OCI-LY1 (cell line): ENCODE measurements at regions not wholly inside any gene's neighbourhood (a gene's known extent, or its start where the extent isn't known, plus 50 kb on each side); places are given as distances from the start of the nearest gene placed in this dataset.

Experiments used
- H2AFZ ChIP-seq: fragments of 200-600 bp; sonication (generic), shearing (Covaris generic); 2 replicates; pipeline ENCODE4 v1.6.0; 2014; ENCODE audit warnings: antibody characterized with exemption, mild to moderate bottlenecking, low read length
- H3F3A ChIP-seq: fragments of 200-600 bp; sonication (generic), shearing (Covaris generic); 2 replicates; pipeline ENCODE4 v1.6.0; 2014; ENCODE audit warnings: mild to moderate bottlenecking, antibody characterized with exemption, low read length, moderate library complexity; ENCODE audit not compliant: insufficient read depth
- H3K27ac ChIP-seq: fragments of 200-600 bp; sonication (generic); 2 replicates; pipeline ENCODE4 v1.5.1; 2014; ENCODE audit warnings: low read length, mixed run types, mild to moderate bottlenecking, low read depth; ENCODE audit not compliant: poor library complexity, severe bottlenecking
- H3K27me3 ChIP-seq: fragments of 200-600 bp; sonication (generic); 2 replicates; pipeline ENCODE4 v1.6.0; 2014; ENCODE audit warnings: antibody characterized with exemption, mild to moderate bottlenecking, low read length, moderate library complexity; ENCODE audit not compliant: insufficient read depth
- H3K36me3 ChIP-seq: fragments of 200-600 bp; sonication (generic); 2 replicates; pipeline ENCODE4 v1.6.1; 2014; ENCODE audit warnings: mild to moderate bottlenecking, antibody characterized with exemption, low read length, moderate library complexity, mixed read lengths; ENCODE audit not compliant: insufficient read depth
- H3K4me1 ChIP-seq: fragments of 200-600 bp; sonication (generic); 2 replicates; pipeline ENCODE4 v1.5.1; 2014; ENCODE audit warnings: mild to moderate bottlenecking, low read length, moderate library complexity; ENCODE audit not compliant: insufficient read depth, severe bottlenecking
- H3K4me2 ChIP-seq: fragments of 200-600 bp; sonication (generic), shearing (Covaris generic); 2 replicates; pipeline ENCODE4 v1.6.1; 2014; ENCODE audit warnings: low read length
- H3K4me3 ChIP-seq: fragments of 200-600 bp; sonication (generic); 2 replicates; pipeline ENCODE4 v1.5.1; 2014; ENCODE audit warnings: low read length, low read depth, mild to moderate bottlenecking, mixed read lengths; ENCODE audit not compliant: poor library complexity, severe bottlenecking
- H3K79me2 ChIP-seq: fragments of 200-600 bp; shearing (Covaris generic); 2 replicates; pipeline ENCODE4 v1.6.1; 2016; ENCODE audit warnings: mixed run types, low read length, mixed read lengths; ENCODE audit not compliant: insufficient read depth
- H3K9ac ChIP-seq: fragments of 200-600 bp; sonication (generic), shearing (Covaris generic); 2 replicates; pipeline ENCODE4 v1.6.1; 2014; ENCODE audit warnings: mild to moderate bottlenecking, low read length, mixed read lengths
- H3K9me2 ChIP-seq: fragments of 200-600 bp; sonication (generic), shearing (Covaris generic); 2 replicates; pipeline ENCODE4 v1.6.1; 2014; ENCODE audit warnings: low read depth, mild to moderate bottlenecking, low read length, mixed read lengths
- H3K9me3 ChIP-seq: fragments of 200-600 bp; shearing (Covaris generic); 2 replicates; pipeline ENCODE4 v1.6.1; 2014; ENCODE audit warnings: low read length, mixed read lengths
- H4K20me1 ChIP-seq: fragments of 200-600 bp; sonication (generic), shearing (Covaris generic); 2 replicates; pipeline ENCODE4 v1.6.0; 2016; ENCODE audit warnings: mild to moderate bottlenecking, low read length; ENCODE audit not compliant: insufficient read depth
- EZH2 ChIP-seq: fragments of 200-600 bp; sonication (generic), shearing (Covaris generic); IDR thresholded peaks from 2 replicates; pipeline ENCODE4 v1.8.0; 2017; ENCODE audit warnings: borderline replicate concordance, mixed run types, mild to moderate bottlenecking, antibody characterized with exemption, low read length, moderate library complexity, mixed read lengths
- TF ChIP-seq, protein P1 (sequence below): fragments of 200-600 bp; sonication (generic), shearing (Covaris generic); IDR thresholded peaks from 2 replicates; pipeline ENCODE4 v1.5.1; 2017; ENCODE audit warnings: mild to moderate bottlenecking, antibody characterized with exemption, low read length, moderate library complexity, mixed read lengths

- Histone ChIP-seq H3K79me2 (no peaks in the 10 kb centered on the region), H3K9me3 (no peaks in the 10 kb centered on the region), H4K20me1 (no peaks in the 10 kb centered on the region), H2AFZ (no peak overlapping the region), H3K36me3 (no peaks in the 10 kb centered on the region), H3K4me2 (no peak overlapping the region), H3K4me1 (no peaks in the 10 kb centered on the region), H3K4me3 (no peak overlapping the region), H3K27me3 (no peaks in the 10 kb centered on the region), H3K27ac (no peak overlapping the region), H3F3A (no peaks in the 10 kb centered on the region), H3K9ac (no peak overlapping the region), H3K9me2 (no peaks in the 10 kb centered on the region)
- TF ChIP-seq, protein P1, sequence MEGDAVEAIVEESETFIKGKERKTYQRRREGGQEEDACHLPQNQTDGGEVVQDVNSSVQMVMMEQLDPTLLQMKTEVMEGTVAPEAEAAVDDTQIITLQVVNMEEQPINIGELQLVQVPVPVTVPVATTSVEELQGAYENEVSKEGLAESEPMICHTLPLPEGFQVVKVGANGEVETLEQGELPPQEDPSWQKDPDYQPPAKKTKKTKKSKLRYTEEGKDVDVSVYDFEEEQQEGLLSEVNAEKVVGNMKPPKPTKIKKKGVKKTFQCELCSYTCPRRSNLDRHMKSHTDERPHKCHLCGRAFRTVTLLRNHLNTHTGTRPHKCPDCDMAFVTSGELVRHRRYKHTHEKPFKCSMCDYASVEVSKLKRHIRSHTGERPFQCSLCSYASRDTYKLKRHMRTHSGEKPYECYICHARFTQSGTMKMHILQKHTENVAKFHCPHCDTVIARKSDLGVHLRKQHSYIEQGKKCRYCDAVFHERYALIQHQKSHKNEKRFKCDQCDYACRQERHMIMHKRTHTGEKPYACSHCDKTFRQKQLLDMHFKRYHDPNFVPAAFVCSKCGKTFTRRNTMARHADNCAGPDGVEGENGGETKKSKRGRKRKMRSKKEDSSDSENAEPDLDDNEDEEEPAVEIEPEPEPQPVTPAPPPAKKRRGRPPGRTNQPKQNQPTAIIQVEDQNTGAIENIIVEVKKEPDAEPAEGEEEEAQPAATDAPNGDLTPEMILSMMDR, result no peak
- TF ChIP-seq EZH2, result no peak
Measured at GRCh38 chr18:44502221-44502620, 178.5 kb upstream of the SETBP1 start.

- Histone ChIP-seq H4K20me1 (no peaks in the 10 kb centered on the region), H3K36me3 (no peaks in the 10 kb centered on the region), H3K9me3 (no peaks in the 10 kb centered on the region), H3K9ac (no peak overlapping the region), H2AFZ (no peak overlapping the region), H3K4me2 (no peak overlapping the region), H3K27me3 (no peaks in the 10 kb centered on the region), H3K4me1 (peaks cover 5% of the 10 kb centered on the region), H3K9me2 (no peaks in the 10 kb centered on the region), H3K27ac (no peak overlapping the region), H3K4me3 (no peak overlapping the region), H3K79me2 (no peaks in the 10 kb centered on the region), H3F3A (no peaks in the 10 kb centered on the region)
- TF ChIP-seq, protein P1, result no peak
- TF ChIP-seq EZH2, result no peak
Measured at GRCh38 chr18:44502790-44503189, 177.9 kb upstream of the SETBP1 start.

- Histone ChIP-seq H3K27ac (no peak overlapping the region), H3K4me1 (peaks cover 6% of the 10 kb centered on the region), H3K36me3 (no peaks in the 10 kb centered on the region), H3F3A (no peaks in the 10 kb centered on the region), H3K9me2 (no peaks in the 10 kb centered on the region), H4K20me1 (no peaks in the 10 kb centered on the region), H3K27me3 (no peaks in the 10 kb centered on the region), H3K79me2 (no peaks in the 10 kb centered on the region), H3K9me3 (no peaks in the 10 kb centered on the region), H3K4me2 (no peak overlapping the region), H2AFZ (no peak overlapping the region), H3K4me3 (no peak overlapping the region), H3K9ac (no peak overlapping the region)
- TF ChIP-seq, protein P1, result no peak
- no peak for TF ChIP-seq EZH2
Measured at GRCh38 chr18:44503854-44504253, 176.8 kb upstream of the SETBP1 start.
